ENCODE measurements at regions not wholly inside any gene's neighbourhood (a gene's known extent, or its start where the extent isn't known, plus 50 kb on each side); places are given as distances from the start of the nearest gene placed in this dataset.

GRCh38 chr7:81607987-81608386 lies 161.9 kb downstream of the HGF start:
- TF ChIP-seq CTCF (IDR thresholded peaks at IDR 0.05; ENCODE audit: low read depth, low read length) (no peak), POLR2A (IDR thresholded peaks at IDR 0.05; ENCODE audit: extremely low read depth, insufficient read length) (no peak), MAX (IDR thresholded peaks at IDR 0.05; ENCODE audit: low read depth, low read length) (no peak)
